Prostate gland (tissue), 2 donors: ENCODE measurements at regions not wholly inside any gene's neighbourhood (a gene's known extent, or its start where the extent isn't known, plus 50 kb on each side); places are given as distances from the start of the nearest gene placed in this dataset.

Experiments
- POLR2AphosphoS5 ChIP-seq: sonication (generic); formaldehyde crosslinking; IDR thresholded peaks from one replicate; pipeline ENCODE4 v1.6.1; 2017; ENCODE audit warnings: antibody characterized with exemption
- TF ChIP-seq, protein P1 (sequence below), 4 experiments: fragments of 200-600 bp in 2 of 4; fragments of 450-650 bp in 2 of 4; sonication (generic) in 2 of 4; IDR thresholded peaks; 1 replicate in 3 of 4; 2 replicates in 1 of 4; pipeline ENCODE4 v1.5.1; 2016 to 2019; ENCODE audit warnings: antibody characterized with exemption in 4 of 4, mild to moderate bottlenecking in 2 of 4, moderate library complexity in 2 of 4

DNA sequence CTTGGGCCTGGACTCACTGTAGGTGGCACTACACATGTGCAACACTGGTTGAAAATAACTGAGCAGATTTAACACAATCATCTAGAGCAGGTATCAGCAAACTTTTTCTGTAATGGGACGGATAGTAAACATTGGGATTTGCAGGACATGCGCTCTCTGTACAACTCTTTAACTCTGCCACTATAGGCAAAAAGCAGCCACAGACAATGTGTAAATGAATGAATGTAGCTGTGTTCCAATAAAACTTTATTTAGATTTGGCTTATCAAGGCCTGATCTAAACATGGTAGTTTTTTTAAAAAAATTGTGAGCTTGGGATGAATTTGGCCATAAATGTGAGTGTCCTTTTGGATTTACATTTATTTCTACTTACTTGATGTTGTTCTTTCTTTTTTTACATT lies 407.3 kb downstream of the FAT4 start:
- no peak for TF ChIP-seq POLR2AphosphoS5
- TF ChIP-seq, protein P1, sequence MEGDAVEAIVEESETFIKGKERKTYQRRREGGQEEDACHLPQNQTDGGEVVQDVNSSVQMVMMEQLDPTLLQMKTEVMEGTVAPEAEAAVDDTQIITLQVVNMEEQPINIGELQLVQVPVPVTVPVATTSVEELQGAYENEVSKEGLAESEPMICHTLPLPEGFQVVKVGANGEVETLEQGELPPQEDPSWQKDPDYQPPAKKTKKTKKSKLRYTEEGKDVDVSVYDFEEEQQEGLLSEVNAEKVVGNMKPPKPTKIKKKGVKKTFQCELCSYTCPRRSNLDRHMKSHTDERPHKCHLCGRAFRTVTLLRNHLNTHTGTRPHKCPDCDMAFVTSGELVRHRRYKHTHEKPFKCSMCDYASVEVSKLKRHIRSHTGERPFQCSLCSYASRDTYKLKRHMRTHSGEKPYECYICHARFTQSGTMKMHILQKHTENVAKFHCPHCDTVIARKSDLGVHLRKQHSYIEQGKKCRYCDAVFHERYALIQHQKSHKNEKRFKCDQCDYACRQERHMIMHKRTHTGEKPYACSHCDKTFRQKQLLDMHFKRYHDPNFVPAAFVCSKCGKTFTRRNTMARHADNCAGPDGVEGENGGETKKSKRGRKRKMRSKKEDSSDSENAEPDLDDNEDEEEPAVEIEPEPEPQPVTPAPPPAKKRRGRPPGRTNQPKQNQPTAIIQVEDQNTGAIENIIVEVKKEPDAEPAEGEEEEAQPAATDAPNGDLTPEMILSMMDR (IDR thresholded peaks at IDR 0.05), result no peak
